GM21360 (cell line): ENCODE measurements at regions not wholly inside any gene's neighbourhood (a gene's known extent, or its start where the extent isn't known, plus 50 kb on each side); places are given as distances from the start of the nearest gene placed in this dataset.

ENCODE experiments used
- ATAC-seq: cut with Tn5 transposase; IDR thresholded peaks from one replicate; pipeline ENCODE4 v1.9.1; 2021; ENCODE audit warnings: mild to moderate bottlenecking, moderate library complexity; ENCODE audit not compliant: unreplicated experiment

GRCh38 chr11:92644595-92645445 is 324.6 kb upstream of the MTNR1B start:
- no peak for ATAC-seq

GRCh38 chr11:92651159-92651558 is 318.3 kb upstream of the MTNR1B start:
- ATAC-seq, result no peak

- no peak for ATAC-seq
These were observed 316.0 kb upstream of the MTNR1B start for GRCh38 chr11:92653454-92653853.

GRCh38 chr11:92656783-92657182 is 312.7 kb upstream of the MTNR1B start:
- ATAC-seq, result no peak

GRCh38 chr11:92657226-92657625 is 312.2 kb upstream of the MTNR1B start:
- no peak for ATAC-seq

- ATAC-seq, result no peak
These were observed 310.7 kb upstream of the MTNR1B start for GRCh38 chr11:92658733-92659132.

GRCh38 chr11:92659793-92660192 is 309.7 kb upstream of the MTNR1B start:
- no peak for ATAC-seq

GRCh38 chr11:92662601-92663360 is 306.7 kb upstream of the MTNR1B start:
- no peak for ATAC-seq

- ATAC-seq, result no peak
These were observed 305.9 kb upstream of the MTNR1B start for GRCh38 chr11:92663539-92663938.

GRCh38 chr11:92667486-92668152 is 301.8 kb upstream of the MTNR1B start:
- no peak for ATAC-seq

GRCh38 chr11:92670308-92670890 is 299.1 kb upstream of the MTNR1B start:
- ATAC-seq, result no peak

GRCh38 chr11:92671081-92671480 is 298.4 kb upstream of the MTNR1B start:
- ATAC-seq, result no peak

GRCh38 chr11:92675303-92675702 is 294.1 kb upstream of the MTNR1B start:
- no peak for ATAC-seq

- no peak for ATAC-seq
These were observed 293.6 kb upstream of the MTNR1B start for GRCh38 chr11:92675810-92676209.

GRCh38 chr11:92678008-92678611 is 291.3 kb upstream of the MTNR1B start:
- ATAC-seq, result no peak

GRCh38 chr11:92681586-92681985 is 287.9 kb upstream of the MTNR1B start:
- no peak for ATAC-seq

GRCh38 chr11:92682136-92682535 is 287.3 kb upstream of the MTNR1B start:
- ATAC-seq, result no peak

GRCh38 chr11:92682952-92683351 is 286.5 kb upstream of the MTNR1B start:
- ATAC-seq, result no peak

- ATAC-seq, result no peak
These were observed 284.4 kb upstream of the MTNR1B start for GRCh38 chr11:92685049-92685448.

- ATAC-seq, result no peak
These were observed 281.7 kb upstream of the MTNR1B start for GRCh38 chr11:92687724-92688123.

GRCh38 chr11:92688416-92688815 is 281.0 kb upstream of the MTNR1B start:
- ATAC-seq, result no peak
